ENCODE measurements at regions not wholly inside any gene's neighbourhood (a gene's known extent, or its start where the extent isn't known, plus 50 kb on each side); places are given as distances from the start of the nearest gene placed in this dataset.

DNA sequence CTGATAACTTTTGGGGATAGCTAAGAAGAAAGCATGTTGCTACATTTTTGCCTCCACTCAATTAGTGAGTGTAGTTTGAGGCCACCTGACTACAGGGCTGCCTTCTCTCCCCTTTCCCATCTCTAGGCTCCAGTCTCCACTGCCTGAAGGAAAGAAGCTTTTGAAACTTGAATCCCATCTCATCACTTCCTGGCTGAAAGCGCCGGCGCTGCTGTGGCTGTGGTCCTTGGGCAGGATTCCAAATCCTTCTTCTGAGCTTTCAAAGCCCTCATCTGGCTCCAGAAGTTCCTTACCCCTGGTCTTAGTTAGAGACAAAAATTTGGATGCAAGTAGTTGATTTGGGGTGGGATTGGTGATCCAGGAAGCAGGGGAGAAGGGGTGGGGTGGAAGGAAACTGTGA lies 119.4 kb downstream of the FOXL1 start:
- TF ChIP-seq, protein P1, sequence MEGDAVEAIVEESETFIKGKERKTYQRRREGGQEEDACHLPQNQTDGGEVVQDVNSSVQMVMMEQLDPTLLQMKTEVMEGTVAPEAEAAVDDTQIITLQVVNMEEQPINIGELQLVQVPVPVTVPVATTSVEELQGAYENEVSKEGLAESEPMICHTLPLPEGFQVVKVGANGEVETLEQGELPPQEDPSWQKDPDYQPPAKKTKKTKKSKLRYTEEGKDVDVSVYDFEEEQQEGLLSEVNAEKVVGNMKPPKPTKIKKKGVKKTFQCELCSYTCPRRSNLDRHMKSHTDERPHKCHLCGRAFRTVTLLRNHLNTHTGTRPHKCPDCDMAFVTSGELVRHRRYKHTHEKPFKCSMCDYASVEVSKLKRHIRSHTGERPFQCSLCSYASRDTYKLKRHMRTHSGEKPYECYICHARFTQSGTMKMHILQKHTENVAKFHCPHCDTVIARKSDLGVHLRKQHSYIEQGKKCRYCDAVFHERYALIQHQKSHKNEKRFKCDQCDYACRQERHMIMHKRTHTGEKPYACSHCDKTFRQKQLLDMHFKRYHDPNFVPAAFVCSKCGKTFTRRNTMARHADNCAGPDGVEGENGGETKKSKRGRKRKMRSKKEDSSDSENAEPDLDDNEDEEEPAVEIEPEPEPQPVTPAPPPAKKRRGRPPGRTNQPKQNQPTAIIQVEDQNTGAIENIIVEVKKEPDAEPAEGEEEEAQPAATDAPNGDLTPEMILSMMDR (IDR thresholded peaks at IDR 0.05; ENCODE audit: low read length), result no peak
- TF ChIP-seq EZH2 (optimal IDR thresholded peaks at IDR 0.05; ENCODE audit: low read depth, low read length), result no peak
- TF ChIP-seq EZH2phosphoT487 (IDR thresholded peaks at IDR 0.05; ENCODE audit: low read length), result no peak
